ENCODE measurements at regions not wholly inside any gene's neighbourhood (a gene's known extent, or its start where the extent isn't known, plus 50 kb on each side); places are given as distances from the start of the nearest gene placed in this dataset.
A peak's percentile ranks its signal among the peaks of the same experiment; 100 is the strongest.

DNA sequence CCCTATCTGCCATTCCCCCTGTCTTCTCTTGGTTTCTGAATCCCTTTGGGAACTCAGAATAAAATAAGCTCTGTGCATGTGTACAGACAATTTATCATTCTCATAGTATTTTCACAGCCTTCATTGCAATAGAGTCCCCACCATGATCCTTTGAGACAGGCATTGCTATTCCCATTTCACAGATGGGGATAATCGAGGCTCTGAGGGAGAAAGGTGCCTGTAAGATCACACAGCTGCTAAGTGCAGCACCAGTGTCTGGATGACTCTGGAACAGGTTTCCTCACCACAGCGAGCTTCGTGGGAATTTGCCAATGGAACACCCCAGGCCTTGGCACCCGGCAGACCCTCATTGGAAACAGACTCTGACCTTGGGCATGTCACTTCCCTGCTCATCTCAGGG lies 293.6 kb downstream of the NSG2 start:
- Mint-ChIP-seq H3K27me3 (peaks cover 11 to 13% of the 10 kb centered on the region in 2 donors), H3K27ac (no peak overlapping the region), H3K9me3 (no peaks in the 10 kb centered on the region), H3K4me3 (no peak overlapping the region), H3K4me1 (ENCODE audit: low read depth in 2 of 2) (no peaks in the 10 kb centered on the region), H3K36me3 (no peaks in the 10 kb centered on the region)
- no peak for DNase-seq (ENCODE audit: low spot score)
- ATAC-seq = no peak

DNA sequence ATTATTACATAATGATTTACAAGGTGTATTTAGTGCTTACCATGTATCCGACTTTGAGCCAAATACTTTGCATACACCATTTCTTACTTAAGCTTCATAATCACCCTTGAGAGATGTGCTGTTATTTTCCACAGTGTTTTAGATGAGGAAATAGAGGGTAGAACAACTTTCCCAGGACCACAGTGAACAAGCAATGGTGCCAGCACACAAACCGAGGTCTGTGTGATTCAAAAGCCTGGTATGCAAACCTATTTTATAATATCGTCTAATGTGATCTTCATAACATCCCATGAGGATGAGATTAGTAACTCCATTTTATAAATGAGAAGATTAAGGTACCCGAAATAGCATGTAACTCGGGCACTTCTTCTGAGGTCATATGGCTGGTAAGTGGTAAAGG lies 294.7 kb downstream of the NSG2 start:
- peaks cover 11 to 13% of the 10 kb centered on the region in 2 donors for H3K27me3 Mint-ChIP-seq
- no peak overlapping the region for H3K4me3 Mint-ChIP-seq
- H3K36me3 Mint-ChIP-seq = no peaks in the 10 kb centered on the region
- H3K9me3 Mint-ChIP-seq = no peaks in the 10 kb centered on the region
- ATAC-seq (no peak), DNase-seq (ENCODE audit: low spot score) (no peak)
- H3K4me1 Mint-ChIP-seq (ENCODE audit: low read depth in 2 of 2) = no peaks in the 10 kb centered on the region
- no peak overlapping the region for H3K27ac Mint-ChIP-seq

DNA sequence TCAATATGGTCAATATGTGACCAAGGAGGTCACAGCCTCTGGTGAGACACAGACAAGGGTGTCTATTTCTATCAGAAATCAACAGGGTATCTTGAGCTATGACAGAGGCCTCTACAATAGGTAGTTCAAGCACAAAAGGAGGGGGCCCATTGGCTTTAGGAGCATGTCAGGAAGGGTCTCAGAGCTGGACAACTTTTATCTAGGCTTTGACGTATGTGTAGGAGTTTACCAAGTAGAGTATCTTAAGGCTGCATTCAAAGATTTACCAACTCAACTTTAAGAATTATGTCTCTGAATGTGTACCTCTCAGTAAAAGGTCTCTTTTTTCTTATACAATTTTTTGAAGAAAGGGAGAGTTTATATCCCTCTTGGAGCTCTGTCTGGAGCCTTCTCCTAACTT lies 297.2 kb downstream of the NSG2 start:
- Mint-ChIP-seq H3K36me3 (no peaks in the 10 kb centered on the region), H3K4me3 (no peak overlapping the region), H3K27me3 (peaks cover 11 to 16% of the 10 kb centered on the region in 2 donors)

DNA sequence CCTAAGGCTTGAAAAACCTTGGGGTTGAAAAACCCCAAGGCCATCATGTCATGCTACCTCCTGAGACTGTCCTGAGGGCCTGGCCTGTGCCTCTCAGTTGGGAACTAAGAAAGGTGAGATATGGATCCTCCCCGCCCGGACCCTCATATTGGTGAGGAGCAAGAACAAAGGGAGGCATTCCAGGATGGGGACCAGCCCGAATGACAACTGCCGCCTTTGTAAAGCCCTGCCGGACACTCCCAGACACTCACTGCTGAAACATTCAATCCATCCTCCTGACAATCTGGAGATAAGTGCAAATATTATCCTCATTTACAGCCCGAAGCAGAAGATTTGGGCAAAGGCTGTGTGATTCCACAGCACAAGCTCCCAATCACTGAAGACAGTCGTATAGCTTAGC lies 298.3 kb downstream of the NSG2 start:
- H3K27ac Mint-ChIP-seq = no peak overlapping the region
- no peak for ATAC-seq

More for the DNA sequence above, 297.2 kb downstream of the NSG2 start:
- no peaks in the 10 kb centered on the region for H3K4me1 Mint-ChIP-seq (ENCODE audit: low read depth in 2 of 2)
- no peak overlapping the region for H3K27ac Mint-ChIP-seq
- no peak for DNase-seq (ENCODE audit: low spot score)
- no peak for ATAC-seq
- H3K9me3 Mint-ChIP-seq = no peaks in the 10 kb centered on the region

GRCh38 chr5:174344335-174344734 lies 298.8 kb downstream of the NSG2 start:
- Mint-ChIP-seq H3K4me1 (ENCODE audit: low read depth in 2 of 2) (no peaks in the 10 kb centered on the region), H3K36me3 (no peaks in the 10 kb centered on the region), H3K27ac (no peak overlapping the region), H3K27me3 (peaks cover 4 to 15% of the 10 kb centered on the region in 2 donors), H3K4me3 (no peak overlapping the region), H3K9me3 (no peaks in the 10 kb centered on the region)
- ATAC-seq (no peak), DNase-seq (ENCODE audit: low spot score) (no peak)

More for the DNA sequence above, 298.3 kb downstream of the NSG2 start:
- Mint-ChIP-seq H3K4me3 (no peak overlapping the region), H3K36me3 (no peaks in the 10 kb centered on the region), H3K4me1 (ENCODE audit: low read depth in 2 of 2) (no peaks in the 10 kb centered on the region), H3K27me3 (peaks cover 6 to 10% of the 10 kb centered on the region in 2 donors), H3K9me3 (no peaks in the 10 kb centered on the region)
- DNase-seq (ENCODE audit: low spot score) = no peak

GRCh38 chr5:174347183-174347582 lies 301.7 kb downstream of the NSG2 start:
- Mint-ChIP-seq H3K27ac (no peak overlapping the region), H3K9me3 (no peaks in the 10 kb centered on the region), H3K27me3 (peaks cover 4 to 23% of the 10 kb centered on the region in 2 donors), H3K4me1 (ENCODE audit: low read depth in 2 of 2) (no peaks in the 10 kb centered on the region), H3K4me3 (no peak overlapping the region), H3K36me3 (no peaks in the 10 kb centered on the region)
- DNase-seq (ENCODE audit: low spot score) = no peak
- ATAC-seq = no peak

GRCh38 chr5:174348311-174348981 lies 302.9 kb downstream of the NSG2 start:
- no peak overlapping the region for H3K27ac Mint-ChIP-seq

GRCh38 chr5:174352681-174353080 lies 307.2 kb downstream of the NSG2 start:
- DNase-seq (ENCODE audit: low spot score) (no peak), ATAC-seq (no peak)
- Mint-ChIP-seq H3K27me3 (peaks cover 6 to 21% of the 10 kb centered on the region in 2 donors), H3K9me3 (peaks cover 5% of the 10 kb centered on the region), H3K4me1 (ENCODE audit: low read depth in 2 of 2) (peaks cover 0 to 4% of the 10 kb centered on the region in 2 donors), H3K4me3 (no peak overlapping the region), H3K27ac (no peak overlapping the region), H3K36me3 (no peaks in the 10 kb centered on the region)

More at GRCh38 chr5:174348311-174348981, 302.9 kb downstream of the NSG2 start:
- peaks cover 4 to 23% of the 10 kb centered on the region in 2 donors for H3K27me3 Mint-ChIP-seq
- H3K4me3 Mint-ChIP-seq = no peak overlapping the region
- H3K36me3 Mint-ChIP-seq = no peaks in the 10 kb centered on the region
- ATAC-seq (no peak), DNase-seq (ENCODE audit: low spot score) (no peak)
- H3K9me3 Mint-ChIP-seq = no peaks in the 10 kb centered on the region
- no peaks in the 10 kb centered on the region for H3K4me1 Mint-ChIP-seq (ENCODE audit: low read depth in 2 of 2)

DNA sequence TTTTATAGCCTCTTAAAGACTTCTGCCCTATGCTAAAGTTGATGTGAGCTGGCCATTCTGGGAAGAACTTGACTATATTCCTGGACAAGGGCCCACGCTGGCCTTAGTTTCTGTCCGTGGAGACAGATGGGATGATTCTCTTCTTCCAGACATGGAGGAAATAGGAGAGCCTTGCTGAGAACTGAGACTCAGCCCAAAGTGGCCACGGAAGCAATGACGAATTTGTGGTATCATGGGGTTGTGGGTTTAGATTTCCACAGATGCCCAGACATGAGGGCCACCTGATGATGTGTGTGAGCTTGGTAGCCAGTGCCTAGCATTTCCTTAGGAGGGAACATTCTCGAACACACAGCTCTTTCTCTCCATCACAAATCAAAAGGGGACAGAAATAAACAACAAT lies 309.1 kb downstream of the NSG2 start:
- Mint-ChIP-seq H3K27me3 (peaks cover 6 to 13% of the 10 kb centered on the region in 2 donors), H3K4me1 (ENCODE audit: low read depth in 2 of 2) (peaks cover 0 to 4% of the 10 kb centered on the region in 2 donors), H3K36me3 (no peaks in the 10 kb centered on the region), H3K4me3 (no peak overlapping the region), H3K27ac (peak overlapping the region in 1 of 2 donors; percentile 24), H3K9me3 (peaks cover 6% of the 10 kb centered on the region)
- ATAC-seq (peak in 1 of 2 donors; percentile 55), DNase-seq (ENCODE audit: low spot score) (no peak)

DNA sequence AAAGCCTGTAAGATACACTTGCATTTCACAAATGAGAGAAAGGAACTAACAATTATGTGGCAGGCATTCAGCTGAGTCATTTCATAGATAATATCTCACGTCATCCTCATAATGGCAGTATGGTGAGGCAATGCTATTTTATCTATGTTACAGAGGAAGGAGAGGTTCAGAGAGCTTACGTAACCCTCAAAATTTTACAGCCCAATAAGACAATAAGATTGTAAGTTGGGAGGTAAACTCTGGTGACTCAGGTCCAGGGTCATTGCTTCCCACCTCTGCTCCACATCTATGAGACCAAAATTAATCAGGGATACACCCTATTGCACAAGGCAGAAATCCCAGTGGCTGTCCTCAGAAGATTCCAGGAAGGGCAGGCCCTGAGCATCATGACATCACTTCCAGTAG lies 309.7 kb downstream of the NSG2 start:
- ATAC-seq (peak in 1 of 2 donors; percentile 49), DNase-seq (ENCODE audit: low spot score) (no peak)
- Mint-ChIP-seq H3K4me1 (ENCODE audit: low read depth in 2 of 2) (peaks cover 0 to 4% of the 10 kb centered on the region in 2 donors), H3K36me3 (no peaks in the 10 kb centered on the region), H3K4me3 (no peak overlapping the region), H3K27me3 (peaks cover 6 to 13% of the 10 kb centered on the region in 2 donors), H3K9me3 (peaks cover 8% of the 10 kb centered on the region), H3K27ac (peak overlapping the region in 1 of 2 donors; percentile 24)

DNA sequence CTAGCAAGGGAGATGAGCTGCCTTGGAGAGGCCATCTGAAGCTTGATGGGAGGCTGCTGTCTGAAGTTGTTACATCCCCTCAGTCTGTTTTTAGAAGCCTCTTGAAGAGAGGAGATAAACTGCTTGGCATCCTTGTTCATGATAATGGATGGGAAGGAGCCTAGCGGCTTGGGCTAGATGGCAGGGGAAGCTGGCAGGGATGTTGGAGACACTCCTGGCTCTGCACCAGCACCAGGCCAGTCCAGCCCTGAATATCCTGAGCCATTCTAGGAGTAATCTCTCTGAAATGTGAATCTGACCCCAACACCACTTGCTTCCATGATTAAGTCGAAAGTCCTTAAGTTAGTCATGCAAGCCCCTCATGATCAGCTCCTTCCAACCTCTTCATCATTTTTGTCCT lies 310.5 kb downstream of the NSG2 start:
- Mint-ChIP-seq H3K27ac (no peak overlapping the region), H3K4me1 (ENCODE audit: low read depth in 2 of 2) (peaks cover 0 to 4% of the 10 kb centered on the region in 2 donors), H3K4me3 (no peak overlapping the region), H3K9me3 (peaks cover 8% of the 10 kb centered on the region), H3K36me3 (no peaks in the 10 kb centered on the region), H3K27me3 (peaks cover 6 to 9% of the 10 kb centered on the region in 2 donors)
- no peak for DNase-seq (ENCODE audit: low spot score)
- no peak for ATAC-seq

DNA sequence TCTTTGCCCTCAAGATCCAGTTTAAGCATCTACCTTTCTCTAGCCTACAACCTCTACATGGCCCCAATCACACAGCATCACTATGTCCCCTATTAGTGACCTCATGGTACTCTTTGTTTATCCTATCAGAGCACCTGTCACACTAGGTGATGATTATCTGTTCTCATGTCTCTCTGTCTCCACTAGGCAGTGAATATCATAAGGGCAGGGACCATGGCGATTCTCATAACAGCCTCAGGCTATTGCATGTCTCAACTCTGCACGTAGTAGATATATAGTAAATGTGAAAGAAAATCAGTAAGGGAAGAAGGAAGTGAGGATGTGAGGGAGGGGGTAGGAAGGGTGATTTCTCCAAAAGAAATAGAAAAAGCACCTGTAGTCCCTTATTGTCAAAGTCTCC lies 311.0 kb downstream of the NSG2 start:
- Mint-ChIP-seq H3K9me3 (peaks cover 8% of the 10 kb centered on the region), H3K36me3 (peaks cover 1% of the 10 kb centered on the region), H3K4me3 (no peak overlapping the region), H3K27ac (no peak overlapping the region), H3K4me1 (ENCODE audit: low read depth in 2 of 2) (peaks cover 0 to 4% of the 10 kb centered on the region in 2 donors), H3K27me3 (peaks cover 6 to 9% of the 10 kb centered on the region in 2 donors)
- ATAC-seq (no peak), DNase-seq (ENCODE audit: low spot score) (no peak)

GRCh38 chr5:174358276-174358675 lies 312.8 kb downstream of the NSG2 start:
- H3K27ac Mint-ChIP-seq = no peak overlapping the region
- H3K4me1 Mint-ChIP-seq (ENCODE audit: low read depth in 2 of 2) = peaks cover 0 to 4% of the 10 kb centered on the region in 2 donors
- no peak for ATAC-seq
- no peak for DNase-seq (ENCODE audit: low spot score)
- H3K36me3 Mint-ChIP-seq = peaks cover 10% of the 10 kb centered on the region
- H3K9me3 Mint-ChIP-seq = peaks cover 12% of the 10 kb centered on the region
- no peak overlapping the region for H3K4me3 Mint-ChIP-seq
- H3K27me3 Mint-ChIP-seq = peaks cover 6 to 13% of the 10 kb centered on the region in 2 donors

- H3K9me3 Mint-ChIP-seq = peaks cover 13% of the 10 kb centered on the region
- H3K4me1 Mint-ChIP-seq (ENCODE audit: low read depth in 2 of 2) = peaks cover 0 to 4% of the 10 kb centered on the region in 2 donors
- H3K4me3 Mint-ChIP-seq = no peak overlapping the region
- H3K27me3 Mint-ChIP-seq = peaks cover 6 to 13% of the 10 kb centered on the region in 2 donors
- H3K36me3 Mint-ChIP-seq = peaks cover 10% of the 10 kb centered on the region
- ATAC-seq = no peak
- no peak for DNase-seq (ENCODE audit: low spot score)
- no peak overlapping the region for H3K27ac Mint-ChIP-seq
Measured at GRCh38 chr5:174359071-174359470, 313.6 kb downstream of the NSG2 start.
